ENCODE measurements at regions not wholly inside any gene's neighbourhood (a gene's known extent, or its start where the extent isn't known, plus 50 kb on each side); places are given as distances from the start of the nearest gene placed in this dataset.

GRCh38 chr5:155815248-155815647 is 511.7 kb upstream of the SGCD start:
- no peaks in the 10 kb centered on the region for H4K20me1 ChIP-seq (replicated peaks; ENCODE audit: control insufficient read depth, insufficient read depth, low read length)
- WGBS (ENCODE audit: insufficient coverage, low coverage, missing lambda C conversion rate): 0% methylated on average over 1 of the region's 1 CpG
- BruUV-seq (replicated peaks): no TSS peak
- no peak overlapping the region for H2AFZ ChIP-seq (ENCODE audit: low read depth, low read length)
- H3K79me2 ChIP-seq (ENCODE audit: control insufficient read depth, insufficient read depth, low read length): no peaks in the 10 kb centered on the region
- no peaks in the 10 kb centered on the region for H3K9me1 ChIP-seq (ENCODE audit: control insufficient read depth, insufficient read depth, low read length)
- no peak overlapping the region for H3K4me2 ChIP-seq (ENCODE audit: insufficient read depth, low read length)
- in situ Hi-C loops (cut with MboI) (no loop called here), intact Hi-C loops (cut with micrococcal nuclease) (no loop called here)
- ChIA-PET CTCF (ENCODE audit: low intra/inter-chr PET ratio) (no interaction called here), POLR2A (no interaction called here)
- H3K9ac ChIP-seq (ENCODE audit: insufficient read depth in 1 of 2, low read depth in 2 of 2, low read length in 2 of 2): no peak overlapping the region
- H3K9me3 ChIP-seq (replicated peaks; ENCODE audit: control insufficient read depth, insufficient read depth, low read depth, low read length): no peaks in the 10 kb centered on the region
- no peaks in the 10 kb centered on the region for H3K36me3 ChIP-seq (ENCODE audit: control insufficient read depth, insufficient read depth, low read length)
- ATAC-seq: no peak
- H3K4me3 ChIP-seq: no peak overlapping the region
- TF ChIP-seq MTA3 (IDR thresholded peaks at IDR 0.05; ENCODE audit: borderline replicate concordance) (no peak), BCLAF1 (IDR thresholded peaks at IDR 0.05; ENCODE audit: borderline replicate concordance in 1 of 2, control insufficient read depth in 1 of 2, low read depth in 2 of 2, low read length in 1 of 2) (no peak), KAT8 (IDR thresholded peaks at IDR 0.05; ENCODE audit: low read depth) (no peak)
- TF ChIP-seq, protein P1, sequence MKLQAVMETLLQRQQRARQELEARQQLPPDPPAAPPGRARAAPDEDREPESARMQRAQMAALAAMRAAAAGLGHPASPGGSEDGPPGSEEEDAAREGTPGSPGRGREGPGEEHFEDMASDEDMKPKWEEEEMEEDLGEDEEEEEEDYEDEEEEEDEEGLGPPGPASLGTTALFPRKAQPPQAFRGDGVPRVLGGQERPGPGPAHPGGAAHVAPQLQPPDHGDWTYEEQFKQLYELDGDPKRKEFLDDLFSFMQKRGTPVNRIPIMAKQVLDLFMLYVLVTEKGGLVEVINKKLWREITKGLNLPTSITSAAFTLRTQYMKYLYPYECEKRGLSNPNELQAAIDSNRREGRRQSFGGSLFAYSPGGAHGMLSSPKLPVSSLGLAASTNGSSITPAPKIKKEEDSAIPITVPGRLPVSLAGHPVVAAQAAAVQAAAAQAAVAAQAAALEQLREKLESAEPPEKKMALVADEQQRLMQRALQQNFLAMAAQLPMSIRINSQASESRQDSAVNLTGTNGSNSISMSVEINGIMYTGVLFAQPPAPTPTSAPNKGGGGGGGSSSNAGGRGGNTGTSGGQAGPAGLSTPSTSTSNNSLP (IDR thresholded peaks at IDR 0.05; ENCODE audit: borderline replicate concordance, low read depth, low read length): no peak
- no peak overlapping the region for H3K27ac ChIP-seq (ENCODE audit: extremely low read depth, low read depth, low read length)
- DNase-seq (ENCODE audit: extremely low read depth in 1 of 4, low spot score in 3 of 4): no peak
- H3K4me1 ChIP-seq (replicated peaks in 1 of 2; ENCODE audit: control insufficient read depth in 2 of 2, insufficient read depth in 2 of 2, low read length in 2 of 2): no peaks in the 10 kb centered on the region
- H3K27me3 ChIP-seq (ENCODE audit: control insufficient read depth in 2 of 2, insufficient read depth in 2 of 2, low read length in 2 of 2): no peaks in the 10 kb centered on the region
- FAIRE-seq: no peak
